Duodenal mucosa (tissue), 2 donors: ENCODE measurements at regions not wholly inside any gene's neighbourhood (a gene's known extent, or its start where the extent isn't known, plus 50 kb on each side); places are given as distances from the start of the nearest gene placed in this dataset.
"Not testable (repeated sequence)": the region's sequence is repeated elsewhere in the genome, so short reads cannot be mapped to it uniquely, and the experiment has no call there.

Experiments
- H3K27ac ChIP-seq: one replicate; pipeline ENCODE4 v1.7.0; 2013; ENCODE audit warnings: low read depth, low read length
- H3K27me3 ChIP-seq, 2 donors: one replicate each; pipeline ENCODE4 v1.7.0; 2013; ENCODE audit warnings: low read length in 2 of 2, control low read depth in 1 of 2; ENCODE audit not compliant: insufficient read depth in 2 of 2, control insufficient read depth in 1 of 2
- H3K36me3 ChIP-seq, 2 donors: one replicate each; pipeline ENCODE4 v1.7.0; 2013; ENCODE audit warnings: low read length in 2 of 2, control low read depth in 1 of 2; ENCODE audit not compliant: insufficient read depth in 2 of 2, control insufficient read depth in 1 of 2
- H3K4me1 ChIP-seq, 2 donors: one replicate each; pipeline ENCODE4 v1.7.0; 2013; ENCODE audit warnings: low read length in 2 of 2, control low read depth in 1 of 2; ENCODE audit not compliant: insufficient read depth in 2 of 2, control insufficient read depth in 1 of 2
- H3K4me3 ChIP-seq, 2 donors: one replicate each; pipeline ENCODE4 v1.7.0; 2013; ENCODE audit warnings: low read length in 2 of 2, low read depth in 1 of 2
- H3K9ac ChIP-seq, 2 donors: one replicate each; pipeline ENCODE4 v1.7.0; 2013; ENCODE audit warnings: low read length in 2 of 2, low read depth in 1 of 2
- H3K9me3 ChIP-seq, 2 donors: one replicate each; pipeline ENCODE4 v1.7.0; 2013; ENCODE audit warnings: low read length in 2 of 2, control low read depth in 1 of 2; ENCODE audit not compliant: control insufficient read depth in 1 of 2

DNA sequence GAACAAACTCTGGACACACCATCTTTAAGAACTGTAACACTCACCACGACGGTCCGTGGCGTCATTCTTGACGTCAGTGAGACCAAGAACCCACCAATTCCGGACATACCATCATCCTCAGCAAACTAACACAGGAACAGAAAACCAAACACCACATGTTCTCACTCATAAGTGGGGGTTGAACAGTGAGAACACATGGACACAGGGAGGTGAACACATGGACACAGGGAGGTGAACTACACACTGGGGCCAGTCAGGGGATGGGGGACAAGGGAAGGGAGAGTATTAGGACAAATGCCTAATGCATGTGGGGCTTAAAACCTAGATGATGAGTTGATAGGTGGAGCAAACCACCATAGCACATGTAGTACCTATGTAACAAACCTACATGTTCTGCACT is 952.1 kb upstream of the PRR20A start:
- H3K9ac ChIP-seq, H3K27ac ChIP-seq, H3K27me3 ChIP-seq, H3K4me1 ChIP-seq, H3K4me3 ChIP-seq, H3K36me3 ChIP-seq: not testable (repeated sequence)
- H3K9me3 ChIP-seq: peaks cover 0 to 17% of the 10 kb centered on the region in 2 donors

DNA sequence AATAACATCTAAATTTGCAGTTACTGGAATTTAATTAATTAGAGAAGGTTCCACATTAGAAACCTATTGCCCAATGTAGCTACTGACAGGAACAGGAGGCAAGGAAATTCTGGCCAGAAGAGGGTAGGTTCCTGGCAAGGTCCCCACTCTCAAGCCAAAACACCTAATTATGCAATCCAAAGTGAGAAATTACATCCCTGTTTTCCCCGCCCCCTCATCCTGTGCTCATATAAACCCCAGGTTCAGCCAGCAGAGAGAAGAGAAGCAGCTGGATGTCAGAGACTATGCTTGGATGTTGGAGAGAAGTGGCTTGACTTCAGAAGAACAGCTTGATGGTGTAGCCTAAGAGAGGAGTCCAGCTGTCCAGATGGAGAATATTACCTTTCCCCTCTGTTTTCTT is 951.3 kb upstream of the PRR20A start:
- H3K27me3 ChIP-seq: no peaks in the 10 kb centered on the region
- H3K27ac ChIP-seq: no peak overlapping the region
- H3K9me3 ChIP-seq: peaks cover 0 to 17% of the 10 kb centered on the region in 2 donors
- no peaks in the 10 kb centered on the region for H3K36me3 ChIP-seq
- H3K9ac ChIP-seq: no peak overlapping the region
- H3K4me3 ChIP-seq: no peak overlapping the region
- no peaks in the 10 kb centered on the region for H3K4me1 ChIP-seq

DNA sequence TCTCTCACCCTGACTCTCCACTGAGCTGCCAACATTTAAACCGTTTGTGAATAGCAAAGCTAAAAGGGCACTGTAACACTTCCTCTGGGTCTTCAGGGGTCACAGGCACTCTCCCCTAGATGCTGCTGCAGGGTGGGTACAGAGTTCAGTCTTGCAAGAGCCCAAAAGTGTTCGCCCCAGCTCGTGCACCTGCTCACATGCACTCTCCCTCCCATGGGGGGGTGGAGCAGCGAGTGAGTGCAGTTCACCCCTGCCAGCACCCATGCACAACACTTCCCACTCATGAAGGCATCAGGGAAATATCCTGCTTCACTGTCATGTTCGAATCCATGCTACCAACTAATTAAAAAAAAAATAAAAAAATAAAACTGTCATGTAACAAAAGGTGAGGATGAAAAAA is 950.7 kb upstream of the PRR20A start:
- Histone ChIP-seq H3K27me3 (no peaks in the 10 kb centered on the region), H3K9ac (no peak overlapping the region), H3K36me3 (no peaks in the 10 kb centered on the region), H3K27ac (no peak overlapping the region), H3K4me1 (no peaks in the 10 kb centered on the region), H3K4me3 (no peak overlapping the region), H3K9me3 (peaks cover 0 to 17% of the 10 kb centered on the region in 2 donors)

DNA sequence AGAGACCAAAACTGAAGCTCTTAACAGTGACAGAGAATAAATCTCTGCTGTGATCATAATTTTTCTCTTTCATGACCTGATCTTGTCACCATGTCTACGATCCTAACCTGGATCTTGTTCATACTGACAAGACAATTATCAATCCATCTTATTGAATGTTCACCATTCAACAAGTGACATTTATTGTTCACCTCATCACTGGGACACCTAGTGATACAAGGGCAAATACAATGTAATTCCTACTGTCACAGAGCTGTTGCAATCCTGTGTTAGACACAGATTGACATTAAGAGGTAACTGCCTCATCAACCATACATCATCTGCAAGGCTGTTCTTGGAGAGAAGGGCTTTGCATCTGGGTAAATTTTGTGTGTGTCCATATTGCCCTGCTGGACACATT is 942.4 kb upstream of the PRR20A start:
- no peaks in the 10 kb centered on the region for H3K36me3 ChIP-seq
- no peak overlapping the region for H3K27ac ChIP-seq
- H3K9ac ChIP-seq: no peak overlapping the region
- no peak overlapping the region for H3K4me3 ChIP-seq
- no peaks in the 10 kb centered on the region for H3K27me3 ChIP-seq
- peaks cover 8% of the 10 kb centered on the region in 2 donors for H3K9me3 ChIP-seq
- H3K4me1 ChIP-seq: no peaks in the 10 kb centered on the region

DNA sequence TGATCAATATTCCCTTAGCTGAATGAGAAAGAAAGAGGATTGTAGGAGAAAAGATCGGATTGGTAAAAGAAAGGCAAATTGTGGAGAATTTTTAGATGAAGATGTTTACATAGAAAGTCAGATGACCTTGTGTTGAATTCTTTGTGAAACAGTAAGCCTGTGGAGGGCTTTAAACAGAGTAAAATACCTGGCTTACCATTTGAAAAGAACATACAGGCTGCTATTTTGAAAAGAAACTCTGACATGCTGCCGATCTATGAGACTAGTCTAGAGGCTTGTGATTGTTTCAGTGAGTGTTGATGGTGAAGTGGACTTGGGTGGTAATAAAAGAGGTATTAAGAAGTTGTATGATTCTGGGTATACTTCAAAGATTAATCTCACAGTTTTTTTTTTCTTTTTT is 938.9 kb upstream of the PRR20A start:
- Histone ChIP-seq H3K4me1 (no peaks in the 10 kb centered on the region), H3K27me3 (no peaks in the 10 kb centered on the region), H3K36me3 (no peaks in the 10 kb centered on the region), H3K9me3 (peaks cover 8% of the 10 kb centered on the region in 2 donors), H3K9ac (no peak overlapping the region), H3K27ac (no peak overlapping the region), H3K4me3 (no peak overlapping the region)

DNA sequence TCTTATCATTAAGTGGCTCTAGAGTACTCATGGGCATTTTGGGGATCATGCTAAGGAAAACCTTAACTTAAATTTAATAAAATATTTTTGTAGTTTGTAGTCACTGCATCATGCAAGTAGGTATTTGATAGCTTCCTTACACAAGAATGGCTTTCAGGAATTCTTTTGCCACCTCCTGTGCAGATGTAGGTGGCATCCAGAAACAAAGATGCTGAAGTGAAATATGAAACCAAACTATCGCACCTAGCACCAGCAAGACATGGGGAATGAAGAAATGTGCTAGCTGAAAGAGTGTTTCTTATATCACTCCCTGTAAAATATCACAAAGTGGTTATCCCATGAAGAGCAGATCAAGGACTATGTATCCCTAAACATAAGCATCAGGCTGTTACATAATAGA is 924.5 kb upstream of the PRR20A start:
- H3K9me3 ChIP-seq: peaks cover 13 to 19% of the 10 kb centered on the region in 2 donors
- no peak overlapping the region for H3K4me3 ChIP-seq
- no peak overlapping the region for H3K9ac ChIP-seq
- H3K27ac ChIP-seq: no peak overlapping the region
- no peaks in the 10 kb centered on the region for H3K27me3 ChIP-seq
- no peaks in the 10 kb centered on the region for H3K36me3 ChIP-seq
- H3K4me1 ChIP-seq: no peaks in the 10 kb centered on the region

DNA sequence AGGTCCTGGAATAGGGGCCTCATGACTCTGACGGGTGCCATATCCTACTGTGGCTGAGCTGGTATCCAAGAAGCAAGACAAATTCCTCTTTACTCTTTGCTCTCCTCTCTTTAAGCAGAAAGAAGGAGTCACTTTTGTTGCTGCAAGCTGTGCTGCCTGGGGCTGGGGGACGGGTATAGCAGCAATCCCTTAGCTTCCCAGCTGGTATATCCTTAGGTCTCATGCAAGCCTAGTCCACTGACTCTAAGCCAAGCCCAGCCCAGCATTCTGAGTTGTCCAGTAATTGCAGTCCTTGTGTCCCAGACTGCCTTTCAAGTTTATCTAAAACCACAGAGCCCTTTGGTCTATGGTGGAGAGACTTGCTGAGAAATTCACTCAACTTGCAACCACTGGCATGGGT is 893.0 kb upstream of the PRR20A start:
- H3K4me3 ChIP-seq: no peak overlapping the region
- H3K27me3 ChIP-seq: no peaks in the 10 kb centered on the region
- peaks cover 9 to 22% of the 10 kb centered on the region in 2 donors for H3K9me3 ChIP-seq
- no peaks in the 10 kb centered on the region for H3K4me1 ChIP-seq
- no peak overlapping the region for H3K9ac ChIP-seq
- no peaks in the 10 kb centered on the region for H3K36me3 ChIP-seq
- no peak overlapping the region for H3K27ac ChIP-seq

DNA sequence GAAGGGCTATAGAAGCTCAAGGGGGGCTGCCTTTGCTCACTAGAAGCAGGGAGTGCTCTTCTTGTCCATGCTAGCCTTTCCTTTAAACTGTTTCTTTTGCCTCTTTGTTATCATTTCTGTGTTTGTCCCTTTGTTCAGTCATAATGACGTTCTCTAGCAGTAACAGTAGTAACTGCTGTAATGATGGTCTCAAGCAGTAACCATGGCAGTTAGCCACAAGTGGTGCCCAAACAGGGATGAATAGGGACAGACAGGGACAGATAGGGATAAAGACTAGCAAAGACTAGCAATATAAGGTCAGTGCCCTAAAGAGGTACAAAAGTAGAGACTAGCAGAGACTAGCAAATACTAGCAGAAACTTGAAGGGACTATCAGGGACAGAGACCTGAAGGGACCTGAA is 869.0 kb upstream of the PRR20A start:
- Histone ChIP-seq H3K27ac (no peak overlapping the region), H3K9ac (no peak overlapping the region), H3K4me1 (no peaks in the 10 kb centered on the region), H3K9me3 (peaks cover 0 to 9% of the 10 kb centered on the region in 2 donors), H3K27me3 (no peaks in the 10 kb centered on the region), H3K36me3 (no peaks in the 10 kb centered on the region), H3K4me3 (no peak overlapping the region)

DNA sequence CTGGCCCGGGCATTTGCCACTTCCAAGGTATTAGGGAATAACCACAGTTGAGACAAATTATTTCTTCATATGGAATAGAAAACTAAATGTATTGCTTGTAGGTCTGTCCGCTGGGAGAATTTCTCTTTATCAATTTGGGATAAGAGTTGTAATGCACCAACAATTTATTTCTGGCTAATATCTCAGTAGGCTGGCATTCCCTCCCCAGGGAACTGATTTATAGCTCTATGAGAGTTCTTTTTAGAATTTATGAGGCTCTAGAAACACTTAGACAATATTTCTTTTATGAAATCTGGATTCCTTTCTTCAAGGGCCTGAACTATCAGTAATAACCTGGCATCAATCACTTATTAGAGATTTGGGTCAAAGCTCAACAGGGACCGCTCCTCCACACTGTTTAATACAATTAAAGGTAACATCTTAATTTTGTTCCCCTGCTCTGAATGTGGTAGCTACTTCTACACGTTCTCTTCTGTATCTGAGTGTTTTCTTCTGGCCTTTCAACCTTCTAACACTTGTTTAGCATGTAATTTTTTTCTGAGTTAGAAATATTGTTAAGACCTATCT is 857.4 kb upstream of the PRR20A start:
- no peaks in the 10 kb centered on the region for H3K36me3 ChIP-seq
- no peak overlapping the region for H3K4me3 ChIP-seq
- H3K27me3 ChIP-seq: no peaks in the 10 kb centered on the region
- H3K4me1 ChIP-seq: no peaks in the 10 kb centered on the region
- peaks cover 15 to 18% of the 10 kb centered on the region in 2 donors for H3K9me3 ChIP-seq
- H3K27ac ChIP-seq: no peak overlapping the region
- no peak overlapping the region for H3K9ac ChIP-seq

DNA sequence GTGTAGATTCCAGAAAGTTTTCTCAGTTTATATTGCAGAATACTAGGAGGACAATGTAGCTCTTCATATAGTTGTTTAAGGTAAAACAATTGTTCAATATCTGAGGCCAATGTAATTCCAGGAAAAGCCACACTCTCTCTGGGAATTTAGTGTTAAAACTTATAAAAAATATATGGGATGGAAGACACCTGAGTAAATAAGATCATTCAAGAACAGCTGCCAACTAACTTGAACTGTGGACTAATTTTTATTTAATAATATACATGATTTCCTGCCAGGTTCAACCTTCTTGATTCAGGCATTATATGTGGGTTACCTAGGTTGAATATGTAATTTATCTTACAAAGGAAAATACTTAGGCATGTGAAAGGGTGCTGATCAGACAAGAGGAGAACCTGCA is 841.1 kb upstream of the PRR20A start:
- Histone ChIP-seq H3K36me3 (no peaks in the 10 kb centered on the region), H3K9ac (no peak overlapping the region), H3K9me3 (no peaks in the 10 kb centered on the region), H3K4me3 (no peak overlapping the region), H3K4me1 (no peaks in the 10 kb centered on the region), H3K27me3 (no peaks in the 10 kb centered on the region), H3K27ac (no peak overlapping the region)

DNA sequence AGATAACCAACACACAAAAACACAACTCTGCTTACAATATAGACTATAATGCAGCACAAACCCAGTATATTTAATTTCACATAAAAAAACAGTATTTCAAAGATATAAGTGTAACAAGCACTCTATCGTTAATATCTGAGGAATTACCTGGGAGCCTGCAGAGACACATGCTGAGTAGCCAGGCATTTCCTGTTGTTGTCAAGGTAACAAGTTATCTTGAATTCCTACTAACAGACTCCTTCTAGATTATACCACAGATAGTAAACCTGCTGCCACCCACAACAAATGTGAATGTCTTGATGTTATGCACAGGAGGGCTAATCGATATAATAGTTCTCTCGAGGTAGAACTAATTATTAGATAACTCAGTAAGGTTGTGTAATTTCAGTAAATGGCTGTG is 826.0 kb upstream of the PRR20A start:
- Histone ChIP-seq H3K27me3 (no peaks in the 10 kb centered on the region), H3K9ac (no peak overlapping the region), H3K4me3 (no peak overlapping the region), H3K27ac (no peak overlapping the region), H3K4me1 (no peaks in the 10 kb centered on the region), H3K9me3 (peaks cover 0 to 3% of the 10 kb centered on the region in 2 donors), H3K36me3 (no peaks in the 10 kb centered on the region)
